Retina (tissue), 1 donor: ENCODE measurements at regions not wholly inside any gene's neighbourhood (a gene's known extent, or its start where the extent isn't known, plus 50 kb on each side); places are given as distances from the start of the nearest gene placed in this dataset.

ENCODE experiments used
- DNase-seq: peaks from one replicate; pipeline ENCODE4 v3.0.0-alpha.2; 2016

- no peak for DNase-seq
Observed at GRCh38 chr5:68490406-68490805, 274.9 kb downstream of the PIK3R1 start.

DNA sequence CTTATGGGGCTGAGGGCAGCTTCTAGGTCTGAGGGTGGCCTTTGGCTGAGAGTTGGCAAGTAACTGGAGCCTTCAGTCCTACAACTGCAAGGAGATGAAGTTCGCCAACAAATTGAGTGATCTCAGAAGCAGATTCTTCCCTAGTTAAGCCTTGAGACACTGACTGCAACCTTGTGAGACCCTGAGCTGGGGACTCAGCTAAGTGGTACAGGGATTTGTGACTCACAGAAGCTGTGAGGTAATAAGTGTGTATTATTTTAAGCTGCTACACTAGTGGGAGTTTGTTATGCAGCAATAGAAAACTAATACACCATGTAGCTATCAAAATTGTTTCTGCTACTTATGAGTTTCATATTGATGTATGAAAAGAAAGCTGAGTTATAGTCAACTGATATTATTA lies 279.2 kb downstream of the PIK3R1 start:
- no peak for DNase-seq

GRCh38 chr5:68499987-68500386 lies 284.4 kb downstream of the PIK3R1 start:
- DNase-seq: no peak

GRCh38 chr5:68500813-68501212 lies 285.3 kb downstream of the PIK3R1 start:
- DNase-seq: no peak

DNA sequence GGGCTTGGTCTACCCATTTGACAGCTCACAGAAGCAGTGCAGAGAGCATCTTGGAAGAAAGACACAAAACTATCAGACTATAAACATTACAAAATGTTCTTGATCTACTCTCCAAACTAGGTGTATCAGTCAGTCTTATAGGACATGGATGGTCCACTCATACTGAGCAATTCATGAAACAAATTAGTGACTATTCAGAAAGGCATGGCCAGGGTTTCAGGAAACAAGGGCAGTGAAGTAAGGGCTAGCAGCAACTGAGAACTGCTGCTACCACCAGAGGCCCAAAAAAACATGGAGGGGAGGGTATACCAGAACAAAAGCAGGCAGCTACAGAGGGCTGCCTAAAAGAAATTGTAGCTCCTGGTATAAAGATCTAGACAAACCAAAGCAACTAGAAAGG lies 287.0 kb downstream of the PIK3R1 start:
- DNase-seq: no peak

DNA sequence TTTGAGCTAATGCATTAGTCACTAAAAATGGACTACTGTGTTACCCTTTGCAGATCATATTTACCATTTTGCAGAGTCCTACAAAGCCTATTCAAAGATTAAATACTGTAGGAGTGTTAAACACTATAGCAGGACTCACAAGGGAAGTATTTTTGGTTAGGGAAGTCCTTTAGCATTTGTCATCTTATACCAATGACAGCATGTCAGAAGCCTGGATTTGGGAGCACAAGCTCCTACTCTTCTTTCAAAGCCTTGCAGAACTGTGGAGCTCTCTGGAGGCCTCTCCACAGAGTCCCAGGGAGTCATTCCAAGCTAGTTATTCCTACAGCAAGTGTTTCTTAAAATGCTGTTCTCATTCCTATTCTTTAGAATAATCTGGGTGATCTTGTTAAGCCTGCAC lies 288.8 kb downstream of the PIK3R1 start:
- no peak for DNase-seq

DNA sequence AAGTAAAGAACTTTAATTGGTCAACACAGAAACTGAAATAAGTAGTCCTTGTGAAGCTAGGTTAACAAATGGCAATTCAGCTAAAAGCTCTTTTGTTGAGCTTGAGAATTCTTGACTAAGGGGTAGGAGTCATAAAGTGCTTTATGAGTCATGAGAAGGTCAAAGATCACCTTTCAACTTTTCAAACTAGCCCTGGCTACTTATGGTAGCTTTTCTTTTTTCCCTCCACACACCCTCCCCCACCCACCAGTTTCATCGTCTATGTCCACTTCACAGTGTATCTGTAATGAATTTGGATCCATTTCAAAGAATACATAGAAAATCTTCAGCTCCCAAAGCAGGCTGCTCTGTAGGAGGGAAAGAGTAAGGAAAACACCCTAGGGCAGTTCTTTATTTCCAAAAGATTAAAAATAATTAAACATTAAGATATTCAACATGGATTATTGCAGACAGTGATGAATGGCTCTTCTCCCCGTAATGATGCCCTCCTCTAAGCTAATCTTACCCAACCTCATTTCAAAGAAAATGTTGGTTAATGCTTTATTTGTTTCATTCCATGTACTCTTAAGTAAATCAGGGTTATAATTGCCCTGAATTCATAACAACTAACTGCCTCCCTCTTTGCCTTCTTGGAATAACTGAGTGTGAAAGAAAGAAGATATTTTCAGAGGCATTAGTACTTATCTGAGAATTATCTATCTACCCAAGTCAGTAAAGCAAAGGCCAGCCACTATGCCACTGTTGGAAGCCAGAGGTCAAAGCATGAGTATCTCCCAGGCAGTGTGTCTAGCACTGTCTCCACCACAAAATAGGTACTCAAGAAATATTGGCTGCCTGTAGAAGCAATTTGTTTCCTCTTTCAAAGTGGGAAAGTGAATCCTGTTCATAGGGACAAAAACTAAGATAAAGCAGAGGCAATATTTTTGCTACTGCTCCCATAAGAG lies 290.6 kb downstream of the PIK3R1 start:
- DNase-seq: no peak

GRCh38 chr5:68515514-68515913 lies 300.0 kb downstream of the PIK3R1 start:
- no peak for DNase-seq

DNA sequence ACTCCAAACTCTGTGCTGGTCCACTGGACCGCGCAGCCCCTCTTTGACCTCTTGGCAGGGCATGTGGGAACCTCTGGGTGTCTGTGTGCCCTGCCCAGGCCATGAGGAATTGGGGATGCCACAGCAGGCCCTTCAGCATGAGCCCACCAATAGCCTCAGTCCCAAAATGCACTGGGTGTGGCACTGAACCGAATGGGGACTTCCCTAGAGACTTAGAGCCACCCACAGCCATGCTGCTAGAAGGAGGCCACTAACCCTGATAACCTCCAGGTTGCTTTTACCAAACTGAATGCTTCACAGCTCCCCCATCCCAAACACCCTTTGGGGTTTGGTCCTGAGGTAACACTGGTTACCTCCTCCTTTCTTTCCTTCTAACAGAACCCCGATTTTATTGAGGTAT lies 302.7 kb downstream of the PIK3R1 start:
- no peak for DNase-seq

DNA sequence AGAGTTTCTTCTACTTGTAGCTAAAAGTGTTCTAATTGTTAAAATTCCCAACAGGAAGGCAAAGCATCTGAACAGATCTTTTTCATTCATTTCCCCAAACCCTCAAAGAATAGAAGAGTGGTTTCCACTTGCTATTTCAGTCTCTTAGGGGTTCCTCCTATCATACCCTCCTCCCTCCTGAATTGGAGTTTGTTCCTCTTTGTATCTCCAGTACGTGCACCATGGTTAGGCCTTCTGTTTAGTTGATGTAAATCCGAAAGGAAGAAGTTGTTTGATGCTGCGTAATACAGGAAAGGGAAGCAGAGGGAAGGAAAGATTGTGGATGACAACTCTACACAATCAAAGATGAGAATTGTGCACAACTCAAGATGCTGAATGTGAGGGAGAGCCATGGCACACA lies 303.6 kb downstream of the PIK3R1 start:
- no peak for DNase-seq

- DNase-seq: no peak
Observed at GRCh38 chr5:68521776-68522175, 306.2 kb downstream of the PIK3R1 start.

- no peak for DNase-seq
Observed at GRCh38 chr5:68522863-68523262, 307.3 kb downstream of the PIK3R1 start.

DNA sequence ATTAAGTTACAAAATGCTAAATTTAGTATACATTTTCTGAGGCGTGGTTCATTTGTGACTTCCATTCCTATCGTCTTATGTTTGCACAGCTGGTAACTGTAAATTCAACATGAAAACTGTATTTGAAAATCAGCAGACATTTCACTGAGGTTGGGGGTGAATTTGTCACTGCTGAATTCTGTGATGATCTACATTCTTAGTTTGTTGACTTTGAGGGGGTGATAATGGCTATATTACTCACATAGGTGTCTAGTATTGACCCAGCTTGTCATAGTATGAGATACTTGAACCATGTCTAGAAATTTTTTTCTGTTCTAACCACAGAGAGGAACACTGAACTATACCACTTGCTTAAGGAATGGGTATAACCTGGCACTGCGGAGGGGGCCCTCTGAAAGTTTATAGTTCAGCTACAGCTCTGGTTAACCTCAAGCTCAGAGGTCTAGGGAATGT lies 313.3 kb downstream of the PIK3R1 start:
- DNase-seq: no peak

DNA sequence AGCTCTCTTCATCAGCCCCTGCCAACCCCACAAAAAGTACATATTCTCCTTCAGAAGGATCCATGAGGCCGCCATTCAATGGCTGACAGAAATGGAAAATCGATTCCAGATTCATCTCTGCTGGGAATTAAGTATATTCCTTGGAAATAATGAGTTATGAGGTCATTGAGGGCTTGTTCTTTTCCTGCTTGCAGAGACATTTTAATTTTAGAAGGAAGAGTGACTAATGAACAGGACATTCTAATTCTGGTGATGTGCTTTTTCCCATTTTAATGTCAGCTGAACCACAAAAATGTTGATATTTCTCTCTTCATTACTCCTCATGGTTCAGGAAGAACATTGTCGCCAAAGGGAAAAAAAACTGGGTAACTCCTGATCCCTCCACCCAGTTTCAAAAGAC lies 314.0 kb downstream of the PIK3R1 start:
- DNase-seq: no peak

- no peak for DNase-seq
Observed at GRCh38 chr5:68531970-68532369, 316.4 kb downstream of the PIK3R1 start.

GRCh38 chr5:68533051-68533450 lies 317.5 kb downstream of the PIK3R1 start:
- no peak for DNase-seq

DNA sequence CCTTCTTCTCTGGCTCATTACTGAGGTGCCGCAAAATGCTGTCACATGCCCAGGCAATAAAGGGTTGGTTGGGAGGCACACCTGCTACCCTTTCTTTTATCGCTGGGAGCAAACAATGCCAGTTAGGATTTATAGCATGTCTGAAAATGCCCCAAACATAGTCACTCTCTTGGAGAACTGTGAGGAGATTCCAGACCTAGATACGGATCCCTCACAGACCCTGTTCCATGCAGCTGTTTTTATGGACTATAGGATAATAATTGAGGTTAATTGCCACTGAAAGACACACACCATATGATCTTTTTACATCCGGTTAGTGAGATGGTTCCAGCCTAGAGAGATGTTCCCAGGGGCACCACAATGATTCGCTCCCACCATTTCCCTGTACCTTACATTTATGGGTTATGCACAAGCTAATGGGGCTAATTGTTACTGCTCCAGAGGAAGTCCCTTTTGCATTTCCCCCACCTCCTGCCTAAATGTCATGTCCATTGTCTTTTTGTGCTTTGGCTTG lies 318.1 kb downstream of the PIK3R1 start:
- DNase-seq: peak; percentile 74

DNA sequence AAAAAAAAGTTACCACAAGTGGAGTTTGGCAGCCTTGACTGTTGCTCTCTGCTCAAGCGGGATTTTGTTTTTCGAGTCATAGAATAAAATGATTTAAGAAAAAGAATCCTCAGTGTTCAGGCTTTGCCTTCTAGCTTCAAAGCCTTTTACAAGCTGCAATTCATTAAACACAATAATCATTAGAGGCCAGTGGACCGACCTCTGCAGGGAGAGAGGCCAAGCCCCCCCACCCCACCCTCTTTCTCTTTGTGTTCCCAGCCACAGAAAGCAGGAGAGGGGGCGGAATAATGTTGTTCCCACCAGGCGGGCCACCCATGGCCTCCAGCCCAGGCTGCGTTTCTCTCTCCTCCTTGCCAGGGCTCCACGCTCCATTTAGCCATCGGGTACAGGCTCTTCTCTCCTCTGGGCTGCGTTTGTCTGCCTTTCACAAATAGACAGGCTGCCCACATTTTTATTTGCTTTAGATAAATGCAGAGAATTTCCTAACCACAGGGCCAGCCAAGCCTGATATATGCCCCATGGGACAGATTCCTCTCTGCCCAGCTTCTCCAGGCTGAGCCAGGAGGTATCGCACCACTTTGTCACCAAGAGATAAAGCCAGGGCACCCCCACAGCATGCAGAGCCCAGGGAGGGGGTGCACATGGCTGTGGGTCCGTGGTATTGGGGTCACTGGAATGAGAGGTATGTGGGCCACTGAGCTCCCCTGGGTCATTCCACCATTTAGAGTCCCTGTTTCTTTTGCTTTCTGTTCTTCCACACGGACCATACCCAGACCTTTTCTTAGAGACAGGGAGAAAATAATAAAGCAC lies 318.8 kb downstream of the PIK3R1 start:
- DNase-seq: peak; percentile 79

DNA sequence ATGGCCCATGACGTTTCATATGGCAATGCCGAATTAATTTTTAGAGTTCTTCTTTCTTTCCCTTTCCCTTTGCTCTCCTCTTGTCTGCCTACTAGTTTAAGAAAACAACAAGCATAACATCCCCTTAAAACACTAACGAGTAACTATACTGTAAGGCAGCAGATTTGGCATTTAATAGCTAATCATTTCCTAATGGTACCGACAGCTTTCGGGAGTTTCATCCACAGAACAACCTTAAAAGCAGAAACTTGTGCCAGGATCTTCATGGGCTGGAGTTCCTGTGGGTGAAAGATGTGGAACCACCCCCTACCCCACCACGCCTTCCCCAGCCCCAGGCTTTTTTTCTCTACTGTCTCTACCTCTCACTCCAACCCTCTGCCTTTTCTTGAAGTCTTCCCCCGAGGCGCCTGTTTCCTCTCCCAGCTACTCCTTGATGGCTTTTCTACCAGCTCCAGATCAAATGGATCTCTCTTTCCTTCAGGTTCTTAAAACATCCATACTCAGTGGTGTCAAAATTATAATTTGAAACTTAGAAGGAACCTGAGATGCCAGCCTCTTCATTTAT lies 319.5 kb downstream of the PIK3R1 start:
- DNase-seq: no peak

DNA sequence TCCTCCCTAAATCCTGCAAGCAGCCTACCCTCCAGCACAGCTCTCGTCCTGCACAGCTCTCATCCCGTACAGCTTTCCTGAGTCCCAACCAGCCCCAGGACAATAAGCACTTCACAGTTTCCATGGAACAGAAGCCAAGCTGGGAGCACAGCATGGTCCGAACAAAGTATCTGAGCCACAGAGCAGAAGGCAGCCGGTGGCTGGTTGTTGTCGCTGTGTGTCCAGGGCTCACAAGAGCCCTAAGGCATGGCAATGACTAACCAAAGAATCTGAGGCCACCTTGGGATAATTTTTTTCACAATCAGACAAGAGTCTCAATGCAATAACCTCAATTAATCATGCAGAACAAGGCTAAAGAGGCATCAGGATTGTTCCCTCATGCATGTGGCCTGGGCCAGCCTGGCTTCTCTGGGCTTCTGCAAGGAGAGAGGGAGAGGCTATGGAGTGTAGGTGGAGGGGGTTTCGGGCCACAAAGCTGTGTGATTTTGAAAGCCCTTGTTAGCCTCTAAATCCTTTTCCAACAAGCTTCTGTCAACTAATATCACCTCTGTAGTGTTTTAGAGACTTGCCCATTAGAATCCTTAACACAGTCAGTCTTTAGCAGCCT lies 323.4 kb downstream of the PIK3R1 start:
- DNase-seq: no peak

- DNase-seq: no peak
Observed at GRCh38 chr5:68540798-68541590, 325.4 kb downstream of the PIK3R1 start.

- no peak for DNase-seq
Observed at GRCh38 chr5:68542207-68542606, 326.7 kb downstream of the PIK3R1 start.
